ENCODE measurements at regions not wholly inside any gene's neighbourhood (a gene's known extent, or its start where the extent isn't known, plus 50 kb on each side); places are given as distances from the start of the nearest gene placed in this dataset.

GRCh38 chr5:54917323-54917722, 68.1 kb downstream of the ESM1 start:
- TF ChIP-seq CTCF (conservative IDR thresholded peaks at IDR 0.05 in 1 of 2, IDR thresholded peaks at IDR 0.05 in 1 of 2; ENCODE audit: low read depth in 1 of 2, low read length in 2 of 2) (no peak), EZH2 (IDR thresholded peaks at IDR 0.05; ENCODE audit: low read length, missing control alignments) (no peak)
